Keratinocyte (primary cell): ENCODE measurements at regions not wholly inside any gene's neighbourhood (a gene's known extent, or its start where the extent isn't known, plus 50 kb on each side); places are given as distances from the start of the nearest gene placed in this dataset.
"Not testable (repeated sequence)": the region's sequence is repeated elsewhere in the genome, so short reads cannot be mapped to it uniquely, and the experiment has no call there.

Experiments
- DNase-seq: peaks from one replicate; pipeline ENCODE4 v3.0.0-alpha.2; 2011; ENCODE audit warnings: low read depth, missing footprints, low spot score
- FAIRE-seq: peaks from 2 replicates; lab custom pipeline; 2011; peaks lifted over from hg19 to GRCh38; lab: Jason Lieb, UNC
- H2AFZ ChIP-seq: 2 replicates; pipeline ENCODE4 v1.6.0; 2012; ENCODE audit warnings: low read length, control low read depth, inconsistent platforms; ENCODE audit not compliant: control insufficient read depth
- H3K27ac ChIP-seq: 2 replicates; pipeline ENCODE4 v1.5.1; 2011; ENCODE audit warnings: low read length; ENCODE audit not compliant: control insufficient read depth, insufficient read depth
- H3K27me3 ChIP-seq: 3 replicates; pipeline ENCODE4 v1.6.0; 2011; ENCODE audit warnings: low read length; ENCODE audit not compliant: control insufficient read depth, insufficient read depth; ENCODE audit errors: extremely low read depth
- H3K36me3 ChIP-seq, 2 experiments: 2 replicates in 1 of 2; 3 replicates in 1 of 2; pipeline ENCODE4 v1.5.1; 2011; ENCODE audit warnings: low read length in 2 of 2, mild to moderate bottlenecking in 1 of 2; ENCODE audit not compliant: control insufficient read depth in 2 of 2, insufficient read depth in 2 of 2; ENCODE audit errors: extremely low read depth in 1 of 2
- H3K4me1 ChIP-seq: 3 replicates; pipeline ENCODE4 v1.5.1; 2011; ENCODE audit warnings: low read length; ENCODE audit not compliant: control insufficient read depth, insufficient read depth; ENCODE audit errors: extremely low read depth
- H3K4me2 ChIP-seq: 3 replicates; pipeline ENCODE4 v1.6.0; 2011; ENCODE audit warnings: low read depth, low read length; ENCODE audit not compliant: control insufficient read depth, insufficient read depth; ENCODE audit errors: extremely low read depth
- H3K4me3 ChIP-seq, 3 experiments: fragments of 200-600 bp in 1 of 3; sonication (generic) in 1 of 3; 2 replicates in 2 of 3; 3 replicates in 1 of 3; pipeline ENCODE4 v1.5.1; 2011 to 2016; ENCODE audit warnings: low read length in 3 of 3, mild to moderate bottlenecking in 3 of 3, control low read depth in 2 of 3, inconsistent platforms in 1 of 3, low read depth in 1 of 3, mixed read lengths in 1 of 3, mixed run types in 1 of 3, moderate library complexity in 1 of 3; ENCODE audit not compliant: control insufficient read depth in 2 of 3, insufficient read depth in 2 of 3; ENCODE audit errors: extremely low read depth in 1 of 3
- H3K79me2 ChIP-seq: 2 replicates; pipeline ENCODE4 v1.6.0; 2012; ENCODE audit warnings: low read length; ENCODE audit not compliant: control insufficient read depth, insufficient read depth
- H3K9ac ChIP-seq: 3 replicates; pipeline ENCODE4 v1.6.0; 2011; ENCODE audit warnings: low read length; ENCODE audit not compliant: control insufficient read depth, insufficient read depth; ENCODE audit errors: extremely low read depth
- H3K9me1 ChIP-seq: 3 replicates; pipeline ENCODE4 v1.6.0; 2011; ENCODE audit warnings: low read length; ENCODE audit not compliant: control insufficient read depth, insufficient read depth; ENCODE audit errors: extremely low read depth
- H3K9me3 ChIP-seq: 2 replicates; pipeline ENCODE4 v1.5.1; 2012; ENCODE audit warnings: low read depth, low read length; ENCODE audit not compliant: control insufficient read depth
- H4K20me1 ChIP-seq: 3 replicates; pipeline ENCODE4 v1.6.0; 2011; ENCODE audit warnings: low read length; ENCODE audit not compliant: control insufficient read depth, insufficient read depth; ENCODE audit errors: extremely low read depth
- EZH2 ChIP-seq: IDR thresholded peaks from one replicate; pipeline ENCODE4 v1.6.1; 2012; ENCODE audit warnings: inconsistent platforms, mild to moderate bottlenecking, low read length, moderate library complexity
- dilution Hi-C: fragments of 300-500 bp; cut with MboI; formaldehyde crosslinking; loops from one replicate; pipeline ENCODE4 v1.7.0; 2020; ENCODE audit warnings: low sequenced_read_pairs; ENCODE audit not compliant: extremely low pct_ligation_motif_present
- TF ChIP-seq, protein P1 (sequence below), 3 experiments: IDR thresholded peaks in 1 of 3; conservative IDR thresholded peaks in 1 of 3; optimal IDR thresholded peaks in 1 of 3; 2 replicates in 2 of 3; 3 replicates in 1 of 3; pipeline versions ENCODE3 to v1.5.1; 2011; ENCODE audit warnings: low read length in 3 of 3, mild to moderate bottlenecking in 3 of 3, moderate library complexity in 2 of 3, control low read depth in 1 of 3, inconsistent platforms in 1 of 3; ENCODE audit not compliant: insufficient read depth in 2 of 3; ENCODE audit errors: extremely low read depth in 1 of 3

DNA sequence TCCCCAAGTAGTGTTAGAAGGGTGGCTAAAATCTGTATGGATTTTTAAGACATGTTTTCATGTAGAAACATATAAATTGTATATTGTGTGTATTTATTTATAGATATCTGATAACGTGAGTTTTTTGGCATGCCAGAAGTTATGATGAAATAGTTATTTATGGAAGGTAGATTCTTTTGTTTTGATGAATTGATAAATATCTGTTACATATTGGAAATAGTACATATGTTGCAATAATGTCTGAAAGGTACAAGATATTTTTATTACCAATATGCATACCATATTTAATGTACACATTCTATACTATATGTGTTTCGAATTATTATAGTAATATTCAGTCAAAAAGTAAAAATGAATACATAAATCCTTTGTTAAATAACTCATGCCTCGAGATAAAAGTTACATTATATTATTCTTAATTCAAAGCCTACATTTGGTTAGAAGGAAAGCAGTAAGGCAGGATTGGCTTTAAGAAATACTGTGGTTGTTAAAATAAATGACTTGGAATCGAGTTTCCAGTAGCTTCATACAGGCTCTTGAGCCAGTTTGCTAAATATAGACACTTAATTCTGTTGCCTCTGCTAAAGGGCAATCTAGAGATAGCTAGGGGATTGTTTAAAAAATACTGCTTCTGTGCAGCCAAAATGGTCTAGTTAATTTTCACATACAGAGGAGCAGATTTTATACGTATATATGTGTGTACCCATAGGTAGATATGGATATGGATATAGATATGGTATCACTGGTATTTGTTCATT lies 1175.1 kb upstream of the B3GALT2 start:
- no peaks in the 10 kb centered on the region for H3K4me1 ChIP-seq
- H3K4me2 ChIP-seq, result no peak overlapping the region
- no peaks in the 10 kb centered on the region for H3K9me3 ChIP-seq
- H4K20me1 ChIP-seq, result no peaks in the 10 kb centered on the region
- TF ChIP-seq EZH2, result no peak
- TF ChIP-seq, protein P1, sequence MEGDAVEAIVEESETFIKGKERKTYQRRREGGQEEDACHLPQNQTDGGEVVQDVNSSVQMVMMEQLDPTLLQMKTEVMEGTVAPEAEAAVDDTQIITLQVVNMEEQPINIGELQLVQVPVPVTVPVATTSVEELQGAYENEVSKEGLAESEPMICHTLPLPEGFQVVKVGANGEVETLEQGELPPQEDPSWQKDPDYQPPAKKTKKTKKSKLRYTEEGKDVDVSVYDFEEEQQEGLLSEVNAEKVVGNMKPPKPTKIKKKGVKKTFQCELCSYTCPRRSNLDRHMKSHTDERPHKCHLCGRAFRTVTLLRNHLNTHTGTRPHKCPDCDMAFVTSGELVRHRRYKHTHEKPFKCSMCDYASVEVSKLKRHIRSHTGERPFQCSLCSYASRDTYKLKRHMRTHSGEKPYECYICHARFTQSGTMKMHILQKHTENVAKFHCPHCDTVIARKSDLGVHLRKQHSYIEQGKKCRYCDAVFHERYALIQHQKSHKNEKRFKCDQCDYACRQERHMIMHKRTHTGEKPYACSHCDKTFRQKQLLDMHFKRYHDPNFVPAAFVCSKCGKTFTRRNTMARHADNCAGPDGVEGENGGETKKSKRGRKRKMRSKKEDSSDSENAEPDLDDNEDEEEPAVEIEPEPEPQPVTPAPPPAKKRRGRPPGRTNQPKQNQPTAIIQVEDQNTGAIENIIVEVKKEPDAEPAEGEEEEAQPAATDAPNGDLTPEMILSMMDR (optimal IDR thresholded peaks at IDR 0.05 in 1 of 3, IDR thresholded peaks at IDR 0.05 in 1 of 3, conservative IDR thresholded peaks at IDR 0.05 in 1 of 3; ENCODE audit: extremely low read depth in 1 of 3, insufficient read depth in 2 of 3, low read length in 3 of 3), result no peak
- H3K27ac ChIP-seq, result no peak overlapping the region
- no peaks in the 10 kb centered on the region for H3K36me3 ChIP-seq
- DNase-seq (no peak), FAIRE-seq (no peak)
- no peaks in the 10 kb centered on the region for H3K9me1 ChIP-seq
- no peak overlapping the region for H2AFZ ChIP-seq
- no peaks in the 10 kb centered on the region for H3K27me3 ChIP-seq
- H3K4me3 ChIP-seq, result no peak overlapping the region
- no peak overlapping the region for H3K9ac ChIP-seq
- H3K79me2 ChIP-seq, result no peaks in the 10 kb centered on the region
- dilution Hi-C loops, result no loop called here

DNA sequence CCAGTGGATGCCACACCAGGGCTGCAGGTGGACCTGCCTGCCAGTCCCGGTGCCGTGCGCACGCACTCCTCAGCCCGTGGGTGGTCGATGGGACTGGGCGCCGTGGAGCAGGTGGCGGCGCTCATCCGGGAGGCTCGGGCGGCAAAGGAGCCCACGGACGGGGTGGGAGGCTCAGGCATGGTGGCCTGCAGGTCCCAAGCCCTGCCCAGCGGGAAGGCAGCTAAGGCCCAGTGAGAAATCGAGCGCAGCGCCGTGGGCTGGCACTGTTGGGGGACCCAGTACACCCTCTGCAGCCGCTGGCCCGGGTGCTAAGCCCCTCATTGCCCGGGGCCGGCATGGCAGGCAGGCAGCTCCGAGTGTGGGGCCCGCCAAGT lies 1171.8 kb upstream of the B3GALT2 start:
- Histone ChIP-seq H3K9me3 (no peaks in the 10 kb centered on the region), H3K36me3 (no peaks in the 10 kb centered on the region), H3K27me3 (no peaks in the 10 kb centered on the region), H3K4me1 (no peaks in the 10 kb centered on the region), H2AFZ (no peak overlapping the region), H3K4me3 (no peak overlapping the region), H3K27ac (no peak overlapping the region), H3K9ac (no peak overlapping the region), H3K9me1 (no peaks in the 10 kb centered on the region), H3K4me2 (no peak overlapping the region), H4K20me1 (no peaks in the 10 kb centered on the region), H3K79me2 (no peaks in the 10 kb centered on the region)
- dilution Hi-C loops, result no loop called here
- FAIRE-seq (no peak), DNase-seq (no peak)
- TF ChIP-seq, protein P1 (optimal IDR thresholded peaks at IDR 0.05 in 1 of 3, IDR thresholded peaks at IDR 0.05 in 1 of 3, conservative IDR thresholded peaks at IDR 0.05 in 1 of 3; ENCODE audit: extremely low read depth in 1 of 3, insufficient read depth in 2 of 3, low read length in 3 of 3), result no peak
- no peak for TF ChIP-seq EZH2

DNA sequence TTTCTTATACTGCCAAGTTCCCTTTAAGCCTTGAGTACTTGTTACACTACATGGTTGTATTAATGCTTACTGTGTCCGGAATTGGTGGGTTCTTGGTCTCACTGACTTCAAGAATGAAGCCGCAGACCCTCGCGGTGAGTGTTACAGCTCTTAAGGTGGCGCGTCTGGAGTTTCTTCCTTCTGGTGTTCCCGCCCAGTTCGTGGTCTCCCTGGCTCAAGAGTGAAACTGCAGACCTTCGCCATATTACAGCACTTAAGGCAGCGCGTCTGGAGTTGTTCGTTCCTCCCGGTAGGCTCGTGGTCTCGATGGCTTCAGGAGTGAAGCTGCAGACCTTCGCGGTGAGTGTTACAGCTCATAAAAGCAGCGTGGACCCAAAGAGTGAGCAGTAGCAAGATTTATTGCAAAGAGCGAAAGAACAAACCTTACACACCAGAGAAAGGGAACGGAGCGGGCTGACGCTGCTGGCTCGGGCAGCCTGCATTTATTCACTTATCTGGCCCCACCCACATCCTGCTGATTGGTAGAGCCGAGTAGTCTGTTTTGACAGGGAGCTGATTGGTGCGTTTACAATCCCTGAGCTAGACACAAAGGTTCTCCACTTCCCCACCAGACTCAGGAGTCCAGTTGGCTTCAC lies 1171.3 kb upstream of the B3GALT2 start:
- H4K20me1 ChIP-seq, H3K9ac ChIP-seq, H3K4me3 ChIP-seq, H3K36me3 ChIP-seq, H3K4me1 ChIP-seq, H3K79me2 ChIP-seq, DNase-seq, H3K27ac ChIP-seq, H2AFZ ChIP-seq, H3K4me2 ChIP-seq, H3K27me3 ChIP-seq, H3K9me1 ChIP-seq, H3K9me3 ChIP-seq, dilution Hi-C loops, FAIRE-seq: not testable (repeated sequence)
